Activated T-helper 1 cell treated with anti-CD3 and anti-CD28 coated beads, Interleukin-12 subunit alpha, Interleukin-12 subunit beta, Interleukin-2, Interleukin-4 antibody, amounts not matched to agents 30 ng/mL and 10 ng/mL and 1 ng/mL, durations not matched to agents 14 hours and 24 hours and 36 hours (primary cell): ENCODE measurements at regions not wholly inside any gene's neighbourhood (a gene's known extent, or its start where the extent isn't known, plus 50 kb on each side); places are given as distances from the start of the nearest gene placed in this dataset.
"Not testable (repeated sequence)": the region's sequence is repeated elsewhere in the genome, so short reads cannot be mapped to it uniquely, and the experiment has no call there.

ENCODE experiments used
- DNase-seq: peaks from one replicate; pipeline ENCODE4 v3.0.0; 2021; ENCODE audit warnings: low spot score
- H3K27ac Mint-ChIP-seq: one replicate; pipeline ENCODE4 v1.8.0; 2021; ENCODE audit warnings: mild to moderate bottlenecking, mixed read lengths
- H3K27me3 Mint-ChIP-seq: one replicate; pipeline ENCODE4 v1.8.0; 2022; ENCODE audit warnings: mild to moderate bottlenecking, moderate library complexity, mixed read lengths; ENCODE audit not compliant: insufficient read depth
- H3K36me3 Mint-ChIP-seq: one replicate; pipeline ENCODE4 v1.8.0; 2021; ENCODE audit warnings: low read depth, mixed read lengths
- H3K4me1 Mint-ChIP-seq: one replicate; pipeline ENCODE4 v1.8.0; 2021; ENCODE audit warnings: low read depth, mixed read lengths
- H3K4me3 Mint-ChIP-seq: one replicate; pipeline ENCODE4 v1.8.0; 2021; ENCODE audit warnings: mild to moderate bottlenecking, moderate library complexity, mixed read lengths
- H3K9me3 Mint-ChIP-seq: one replicate; pipeline ENCODE4 v1.8.0; 2021; ENCODE audit warnings: mixed read lengths
- intact Hi-C: fragments of 100-400 bp; cut with micrococcal nuclease; formaldehyde crosslinking; loops from one replicate; pipeline ENCODE4 v1.15.1; 2024

GRCh38 chr1:201633811-201634210, 94.9 kb downstream of the NAV1 start:
- H3K9me3 Mint-ChIP-seq: no peaks in the 10 kb centered on the region

DNA sequence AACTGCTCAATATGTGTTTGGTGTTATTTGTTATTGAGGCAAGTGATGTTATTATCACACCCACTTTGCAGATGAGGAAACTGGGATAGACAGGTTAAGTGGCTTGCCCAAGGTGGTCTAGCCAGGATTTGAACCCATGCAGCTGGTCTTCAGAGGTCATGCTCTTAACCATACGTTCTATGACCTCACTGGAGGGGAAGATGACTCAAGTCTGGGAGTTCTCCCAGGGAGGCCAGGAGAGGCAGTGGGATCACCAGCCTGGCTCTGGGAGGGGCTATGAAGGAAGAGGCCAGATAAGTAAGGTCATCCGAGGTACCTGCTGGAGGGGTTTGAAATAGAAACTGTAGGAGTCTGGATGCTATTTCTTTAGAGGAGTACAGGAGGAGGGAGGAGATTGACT, 95.3 kb downstream of the NAV1 start:
- Mint-ChIP-seq H3K4me3 (no peak overlapping the region), H3K27me3 (peaks cover 5% of the 10 kb centered on the region)
- intact Hi-C loops: no loop called here

More at GRCh38 chr1:201633811-201634210, 94.9 kb downstream of the NAV1 start:
- Mint-ChIP-seq H3K4me1 (no peaks in the 10 kb centered on the region), H3K36me3 (no peaks in the 10 kb centered on the region), H3K27ac (no peak overlapping the region), H3K27me3 (peaks cover 2% of the 10 kb centered on the region), H3K4me3 (no peak overlapping the region)
- intact Hi-C loops: no loop called here
- DNase-seq: no peak

GRCh38 chr1:201636097-201636496, 97.2 kb downstream of the NAV1 start:
- Mint-ChIP-seq H3K4me1 (no peaks in the 10 kb centered on the region), H3K36me3 (no peaks in the 10 kb centered on the region), H3K27me3 (peaks cover 8% of the 10 kb centered on the region), H3K4me3 (no peak overlapping the region), H3K27ac (no peak overlapping the region), H3K9me3 (no peaks in the 10 kb centered on the region)
- DNase-seq: no peak
- intact Hi-C loops: no loop called here

More for the DNA sequence above, 95.3 kb downstream of the NAV1 start:
- Mint-ChIP-seq H3K27ac (no peak overlapping the region), H3K4me1 (no peaks in the 10 kb centered on the region), H3K9me3 (no peaks in the 10 kb centered on the region), H3K36me3 (no peaks in the 10 kb centered on the region)
- no peak for DNase-seq

GRCh38 chr1:201636510-201636971, 97.6 kb downstream of the NAV1 start:
- no peak overlapping the region for H3K27ac Mint-ChIP-seq
- H3K4me1 Mint-ChIP-seq: no peaks in the 10 kb centered on the region
- no peaks in the 10 kb centered on the region for H3K9me3 Mint-ChIP-seq
- H3K27me3 Mint-ChIP-seq: peaks cover 8% of the 10 kb centered on the region
- DNase-seq: no peak
- H3K4me3 Mint-ChIP-seq: no peak overlapping the region
- no peaks in the 10 kb centered on the region for H3K36me3 Mint-ChIP-seq
- intact Hi-C loops: no loop called here

GRCh38 chr1:201637282-201638079, 98.6 kb downstream of the NAV1 start:
- Mint-ChIP-seq H3K27ac (no peak overlapping the region), H3K36me3 (no peaks in the 10 kb centered on the region), H3K27me3 (peaks cover 9% of the 10 kb centered on the region), H3K4me3 (no peak overlapping the region), H3K4me1 (no peaks in the 10 kb centered on the region), H3K9me3 (no peaks in the 10 kb centered on the region)
- DNase-seq: no peak
- intact Hi-C loops: no loop called here

DNA sequence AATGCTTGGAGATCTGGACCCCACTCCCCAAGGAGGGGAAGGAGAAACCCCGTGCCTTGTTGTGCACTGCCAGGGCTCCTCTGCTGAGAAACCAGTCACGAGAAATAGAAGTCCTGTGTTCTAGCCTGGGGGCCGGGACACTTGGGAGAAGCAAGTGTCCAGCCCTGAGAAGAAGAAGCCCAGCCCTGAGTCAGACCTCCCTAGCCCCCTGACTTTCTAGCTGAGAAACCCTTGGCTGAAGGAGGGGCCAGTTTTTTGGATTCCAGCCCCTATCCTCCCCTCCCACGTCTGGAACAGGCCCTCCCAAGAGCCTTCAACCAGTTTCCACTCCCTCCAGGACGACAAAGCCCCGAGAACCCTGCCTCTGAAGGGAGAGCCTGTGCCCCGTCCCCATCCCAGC, 100.5 kb downstream of the NAV1 start:
- H3K9me3 Mint-ChIP-seq: no peaks in the 10 kb centered on the region
- DNase-seq: no peak
- no peaks in the 10 kb centered on the region for H3K36me3 Mint-ChIP-seq
- no peaks in the 10 kb centered on the region for H3K4me1 Mint-ChIP-seq
- peaks cover 10% of the 10 kb centered on the region for H3K27me3 Mint-ChIP-seq
- intact Hi-C loops: no loop called here
- no peak overlapping the region for H3K4me3 Mint-ChIP-seq
- H3K27ac Mint-ChIP-seq: no peak overlapping the region

DNA sequence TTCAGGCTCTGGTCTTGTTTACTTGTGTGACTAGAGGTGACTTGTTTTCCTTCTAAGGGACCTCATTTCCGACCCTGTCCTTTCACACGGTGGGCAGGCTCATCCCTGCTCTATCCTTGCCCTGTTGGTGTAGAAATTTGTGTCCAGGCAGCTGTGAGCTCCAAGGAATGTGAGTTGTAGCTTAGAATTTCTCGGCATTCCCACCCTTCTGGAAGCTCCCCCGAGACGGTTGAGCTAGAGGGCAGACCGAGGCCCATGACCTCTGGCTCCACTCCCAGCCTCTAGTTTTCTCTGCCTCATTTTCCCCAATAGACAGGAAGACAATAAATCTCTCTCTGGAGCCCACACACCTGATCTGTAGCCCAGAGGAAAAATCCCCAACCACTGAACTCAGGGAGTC, 100.9 kb downstream of the NAV1 start:
- no peaks in the 10 kb centered on the region for H3K9me3 Mint-ChIP-seq
- intact Hi-C loops: no loop called here
- peaks cover 15% of the 10 kb centered on the region for H3K27me3 Mint-ChIP-seq
- no peaks in the 10 kb centered on the region for H3K4me1 Mint-ChIP-seq
- H3K36me3 Mint-ChIP-seq: no peaks in the 10 kb centered on the region
- no peak for DNase-seq
- no peak overlapping the region for H3K4me3 Mint-ChIP-seq
- no peak overlapping the region for H3K27ac Mint-ChIP-seq

GRCh38 chr1:201640624-201641023, 101.7 kb downstream of the NAV1 start:
- Mint-ChIP-seq H3K4me3 (no peak overlapping the region), H3K4me1 (no peaks in the 10 kb centered on the region), H3K27ac (no peak overlapping the region), H3K27me3 (peaks cover 15% of the 10 kb centered on the region), H3K36me3 (no peaks in the 10 kb centered on the region), H3K9me3 (no peaks in the 10 kb centered on the region)
- no peak for DNase-seq
- intact Hi-C loops: no loop called here

DNA sequence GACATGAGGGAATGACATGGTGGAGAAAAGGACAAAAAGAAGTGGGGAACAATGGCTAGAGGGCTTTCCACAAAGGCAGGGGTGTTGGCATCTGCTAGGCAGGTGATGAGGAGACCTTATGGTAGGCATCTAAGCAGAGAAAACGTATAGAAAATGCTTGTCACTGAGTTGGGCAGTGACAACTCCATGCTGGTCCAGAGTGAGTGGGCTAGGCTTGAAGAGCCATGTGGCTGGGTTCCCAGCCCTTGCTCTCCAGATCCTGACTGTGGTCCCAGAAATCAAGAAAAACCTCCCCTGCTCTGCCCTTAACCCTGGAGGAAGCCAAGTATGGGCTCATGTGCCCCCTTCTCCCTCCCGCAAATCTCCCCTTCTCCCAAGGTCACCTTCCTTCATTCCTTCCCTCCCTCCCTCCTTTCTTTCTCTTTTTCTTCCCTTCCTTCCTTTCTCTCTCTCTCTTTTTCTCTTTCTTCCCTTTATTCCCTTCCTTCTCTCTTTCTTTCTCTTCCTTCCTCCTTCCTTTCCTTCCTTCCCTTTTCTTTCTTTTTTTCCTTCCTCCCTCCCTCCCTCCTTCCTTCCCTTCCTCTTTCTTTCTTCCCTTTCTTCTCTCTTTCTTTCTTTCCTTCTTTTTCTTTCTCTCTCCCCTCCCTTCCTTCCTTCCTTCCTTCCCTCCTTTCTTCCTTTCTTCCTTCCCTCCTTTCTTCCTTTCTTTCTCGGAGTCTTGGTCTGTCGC, 102.8 kb downstream of the NAV1 start:
- Mint-ChIP-seq H3K9me3 (no peaks in the 10 kb centered on the region), H3K36me3 (no peaks in the 10 kb centered on the region), H3K27ac (no peak overlapping the region), H3K4me3 (no peak overlapping the region), H3K27me3 (peaks cover 22% of the 10 kb centered on the region), H3K4me1 (no peaks in the 10 kb centered on the region)
- DNase-seq: no peak
- intact Hi-C loops: no loop called here

DNA sequence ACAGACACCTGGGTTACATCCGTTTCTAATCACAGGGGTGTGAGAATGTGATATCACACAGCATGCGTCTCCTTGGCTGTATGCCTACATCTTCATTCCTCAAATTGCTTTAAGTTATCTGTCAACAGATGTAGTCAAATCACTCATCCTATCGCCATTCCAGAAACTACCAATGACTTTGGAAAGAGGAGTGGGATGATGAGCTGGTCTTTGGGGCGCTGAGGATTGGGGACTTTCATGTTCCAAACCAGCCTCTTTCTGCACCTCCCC, 104.8 kb downstream of the NAV1 start:
- no peak for DNase-seq

GRCh38 chr1:201644197-201644596, 105.3 kb downstream of the NAV1 start:
- no peak for DNase-seq
- no peaks in the 10 kb centered on the region for H3K36me3 Mint-ChIP-seq

More for the DNA sequence above, 104.8 kb downstream of the NAV1 start:
- H3K36me3 Mint-ChIP-seq: no peaks in the 10 kb centered on the region
- H3K4me1 Mint-ChIP-seq: no peaks in the 10 kb centered on the region
- no peaks in the 10 kb centered on the region for H3K9me3 Mint-ChIP-seq
- intact Hi-C loops: no loop called here
- no peak overlapping the region for H3K4me3 Mint-ChIP-seq
- H3K27me3 Mint-ChIP-seq: peaks cover 36% of the 10 kb centered on the region
- no peak overlapping the region for H3K27ac Mint-ChIP-seq

GRCh38 chr1:201645000-201645399, 106.1 kb downstream of the NAV1 start:
- peaks cover 37% of the 10 kb centered on the region for H3K27me3 Mint-ChIP-seq
- H3K4me3 Mint-ChIP-seq, intact Hi-C loops, H3K27ac Mint-ChIP-seq, H3K9me3 Mint-ChIP-seq, H3K36me3 Mint-ChIP-seq, DNase-seq, H3K4me1 Mint-ChIP-seq: not testable (repeated sequence)

More at GRCh38 chr1:201644197-201644596, 105.3 kb downstream of the NAV1 start:
- intact Hi-C loops: no loop called here
- Mint-ChIP-seq H3K4me3 (no peak overlapping the region), H3K9me3 (no peaks in the 10 kb centered on the region), H3K4me1 (no peaks in the 10 kb centered on the region), H3K27ac (no peak overlapping the region), H3K27me3 (peaks cover 33% of the 10 kb centered on the region)

- H3K9me3 Mint-ChIP-seq: no peaks in the 10 kb centered on the region
- no peak overlapping the region for H3K27ac Mint-ChIP-seq
- H3K4me1 Mint-ChIP-seq: no peaks in the 10 kb centered on the region
- H3K4me3 Mint-ChIP-seq: no peak overlapping the region
- intact Hi-C loops: no loop called here
- no peak for DNase-seq
- no peaks in the 10 kb centered on the region for H3K36me3 Mint-ChIP-seq
- H3K27me3 Mint-ChIP-seq: peaks cover 46% of the 10 kb centered on the region
Measured at GRCh38 chr1:201645956-201646355, 107.0 kb downstream of the NAV1 start.
